Cardiac muscle cell (in vitro differentiated cells and primary cell): ENCODE measurements at regions not wholly inside any gene's neighbourhood (a gene's known extent, or its start where the extent isn't known, plus 50 kb on each side); places are given as distances from the start of the nearest gene placed in this dataset.
A peak's percentile ranks its signal among the peaks of the same experiment; 100 is the strongest.

Experiments used
- DNase-seq, 2 donors: peaks; one replicate each; pipeline versions ENCODE4 v3.0.0 to v3.0.0-alpha.2; 2010 to 2017; ENCODE audit warnings: low read depth in 1 of 2, low spot score in 1 of 2
- H3K27ac ChIP-seq: fragments of 200-600 bp; sonication (generic); 2 replicates; pipeline ENCODE4 v1.5.1; 2016
- H3K27me3 ChIP-seq: fragments of 200-600 bp; sonication (generic); 2 replicates; pipeline ENCODE4 v1.6.0; 2016; ENCODE audit warnings: control low read depth
- H3K36me3 ChIP-seq: fragments of 200-600 bp; sonication (generic); 2 replicates; pipeline ENCODE4 v1.5.1; 2016; ENCODE audit warnings: control low read depth
- H3K4me1 ChIP-seq: fragments of 200-600 bp; sonication (generic); 2 replicates; pipeline ENCODE4 v1.8.1; 2017; ENCODE audit warnings: low read depth, mild to moderate bottlenecking, mixed run types
- H3K4me3 ChIP-seq: fragments of 200-600 bp; sonication (generic); 2 replicates; pipeline ENCODE4 v1.5.1; 2016; ENCODE audit warnings: mild to moderate bottlenecking
- H3K9me3 ChIP-seq: fragments of 200-600 bp; sonication (generic); 2 replicates; pipeline ENCODE4 v1.5.1; 2017; ENCODE audit warnings: low read depth, mild to moderate bottlenecking, control low read depth
- TF ChIP-seq, protein P1 (sequence below): IDR thresholded peaks from 2 replicates; pipeline ENCODE4 v1.5.1; 2012; ENCODE audit warnings: low read depth, mild to moderate bottlenecking, low read length

GRCh38 chr11:104572279-104572678, 326.0 kb downstream of the CASP12 start:
- DNase-seq = peak in 1 of 2 donors; percentile 22
- Histone ChIP-seq H3K4me1 (no peaks in the 10 kb centered on the region), H3K36me3 (no peaks in the 10 kb centered on the region), H3K27ac (no peak overlapping the region), H3K9me3 (no peaks in the 10 kb centered on the region), H3K27me3 (no peaks in the 10 kb centered on the region), H3K4me3 (no peak overlapping the region)
- TF ChIP-seq, protein P1, sequence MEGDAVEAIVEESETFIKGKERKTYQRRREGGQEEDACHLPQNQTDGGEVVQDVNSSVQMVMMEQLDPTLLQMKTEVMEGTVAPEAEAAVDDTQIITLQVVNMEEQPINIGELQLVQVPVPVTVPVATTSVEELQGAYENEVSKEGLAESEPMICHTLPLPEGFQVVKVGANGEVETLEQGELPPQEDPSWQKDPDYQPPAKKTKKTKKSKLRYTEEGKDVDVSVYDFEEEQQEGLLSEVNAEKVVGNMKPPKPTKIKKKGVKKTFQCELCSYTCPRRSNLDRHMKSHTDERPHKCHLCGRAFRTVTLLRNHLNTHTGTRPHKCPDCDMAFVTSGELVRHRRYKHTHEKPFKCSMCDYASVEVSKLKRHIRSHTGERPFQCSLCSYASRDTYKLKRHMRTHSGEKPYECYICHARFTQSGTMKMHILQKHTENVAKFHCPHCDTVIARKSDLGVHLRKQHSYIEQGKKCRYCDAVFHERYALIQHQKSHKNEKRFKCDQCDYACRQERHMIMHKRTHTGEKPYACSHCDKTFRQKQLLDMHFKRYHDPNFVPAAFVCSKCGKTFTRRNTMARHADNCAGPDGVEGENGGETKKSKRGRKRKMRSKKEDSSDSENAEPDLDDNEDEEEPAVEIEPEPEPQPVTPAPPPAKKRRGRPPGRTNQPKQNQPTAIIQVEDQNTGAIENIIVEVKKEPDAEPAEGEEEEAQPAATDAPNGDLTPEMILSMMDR = no peak

DNA sequence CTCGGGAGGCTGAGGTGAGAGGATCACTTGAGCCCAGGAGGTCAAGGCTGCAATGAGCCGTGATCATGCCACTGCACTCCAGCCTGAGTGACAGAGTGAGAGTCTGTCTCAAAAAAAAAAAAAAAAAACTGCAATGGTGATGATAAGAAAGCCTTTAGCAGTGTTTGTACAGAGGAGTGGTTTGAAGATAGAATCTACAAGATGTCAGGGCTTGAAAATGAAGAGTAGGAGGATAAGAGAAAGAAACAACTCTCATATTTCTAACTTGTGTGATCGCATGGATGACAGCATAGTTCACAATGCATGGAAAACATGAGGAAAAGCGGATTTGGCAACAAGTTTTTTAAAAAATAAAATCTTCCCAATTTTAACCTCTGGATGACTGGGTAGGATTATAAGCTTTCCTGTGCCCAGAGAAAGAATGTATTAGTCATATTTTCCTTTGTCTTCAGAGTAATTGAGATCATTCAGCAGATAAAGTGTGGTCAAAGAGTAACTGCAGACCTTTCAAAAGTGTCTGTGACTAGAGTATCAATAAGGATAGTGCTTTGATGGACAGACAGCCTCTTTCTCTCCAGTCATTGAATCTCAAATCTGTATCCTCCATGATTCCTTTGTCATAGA, 328.1 kb downstream of the CASP12 start:
- Histone ChIP-seq H3K27me3 (no peaks in the 10 kb centered on the region), H3K27ac (no peak overlapping the region), H3K36me3 (no peaks in the 10 kb centered on the region), H3K9me3 (no peaks in the 10 kb centered on the region), H3K4me1 (no peaks in the 10 kb centered on the region), H3K4me3 (no peak overlapping the region)
- peak in 1 of 2 donors; percentile 15 for DNase-seq
- TF ChIP-seq, protein P1 = no peak

- DNase-seq = no peak
- H3K4me3 ChIP-seq = no peak overlapping the region
- no peaks in the 10 kb centered on the region for H3K36me3 ChIP-seq
- H3K27me3 ChIP-seq = no peaks in the 10 kb centered on the region
- H3K9me3 ChIP-seq = no peaks in the 10 kb centered on the region
- no peak overlapping the region for H3K27ac ChIP-seq
- no peaks in the 10 kb centered on the region for H3K4me1 ChIP-seq
- TF ChIP-seq, protein P1 = no peak
Measured at GRCh38 chr11:104565583-104565961, 332.7 kb downstream of the CASP12 start.

DNA sequence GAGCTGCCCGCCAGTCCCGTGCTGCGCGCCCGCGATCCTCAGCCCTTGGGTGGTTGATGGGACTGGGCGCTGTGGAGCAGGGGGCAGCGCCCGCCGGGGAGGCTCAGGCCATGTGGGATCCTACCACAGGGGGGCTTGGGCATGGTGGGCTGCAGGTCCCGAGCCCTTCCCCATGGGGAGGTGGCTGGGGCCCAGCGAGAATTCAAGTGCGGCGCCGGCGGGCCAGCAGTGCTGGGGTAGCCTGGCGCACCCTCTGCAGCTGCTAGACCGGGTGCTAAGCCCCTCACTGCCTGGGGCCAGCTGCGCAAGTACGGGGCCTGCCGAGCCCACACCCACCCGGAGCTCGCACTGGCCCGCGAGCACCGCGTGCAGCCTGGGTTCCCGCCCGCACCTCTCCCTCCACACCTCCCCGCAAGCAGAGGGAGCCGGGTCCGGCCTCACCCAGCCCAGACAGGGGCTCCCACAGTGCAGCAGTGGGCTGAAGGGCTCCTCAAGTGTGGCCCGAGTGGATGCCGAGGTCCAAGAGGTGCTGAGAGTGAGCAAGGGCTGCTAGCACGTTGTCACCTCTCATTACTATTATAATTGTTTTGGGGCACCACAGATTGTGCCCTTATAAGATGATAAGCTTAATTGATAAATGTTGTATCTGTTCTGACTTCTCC, 333.2 kb downstream of the CASP12 start:
- DNase-seq = no peak
- TF ChIP-seq, protein P1 = no peak

GRCh38 chr11:104556606-104557301, 341.5 kb downstream of the CASP12 start:
- Histone ChIP-seq H3K27me3 (no peaks in the 10 kb centered on the region), H3K36me3 (no peaks in the 10 kb centered on the region), H3K4me3 (no peak overlapping the region), H3K4me1 (peaks cover 15% of the 10 kb centered on the region), H3K9me3 (no peaks in the 10 kb centered on the region), H3K27ac (no peak overlapping the region)
- TF ChIP-seq, protein P1 = no peak
- no peak for DNase-seq

More for the DNA sequence above, 333.2 kb downstream of the CASP12 start:
- no peaks in the 10 kb centered on the region for H3K4me1 ChIP-seq
- H3K27ac ChIP-seq = no peak overlapping the region
- no peak overlapping the region for H3K4me3 ChIP-seq
- no peaks in the 10 kb centered on the region for H3K9me3 ChIP-seq
- no peaks in the 10 kb centered on the region for H3K36me3 ChIP-seq
- no peaks in the 10 kb centered on the region for H3K27me3 ChIP-seq
